GM18867 (cell line): ENCODE measurements at regions not wholly inside any gene's neighbourhood (a gene's known extent, or its start where the extent isn't known, plus 50 kb on each side); places are given as distances from the start of the nearest gene placed in this dataset.

Source experiments
- ATAC-seq: cut with Tn5 transposase; IDR thresholded peaks from one replicate; pipeline ENCODE4 v1.9.1; 2021; ENCODE audit warnings: mild to moderate bottlenecking, moderate library complexity; ENCODE audit not compliant: unreplicated experiment

- ATAC-seq: no peak
Observed at GRCh38 chr3:187926620-187927019, 181.4 kb upstream of the BCL6 start.

GRCh38 chr3:187927565-187927964 is 182.3 kb upstream of the BCL6 start:
- no peak for ATAC-seq

- ATAC-seq: no peak
Observed at GRCh38 chr3:187929112-187929816, 184.0 kb upstream of the BCL6 start.

- no peak for ATAC-seq
Observed at GRCh38 chr3:187930021-187930420, 184.8 kb upstream of the BCL6 start.

- no peak for ATAC-seq
Observed at GRCh38 chr3:187931101-187931500, 185.8 kb upstream of the BCL6 start.

GRCh38 chr3:187931770-187932278 is 186.6 kb upstream of the BCL6 start:
- no peak for ATAC-seq

- no peak for ATAC-seq
Observed at GRCh38 chr3:187932530-187932929, 187.3 kb upstream of the BCL6 start.

- ATAC-seq: peak; percentile 97
Observed at GRCh38 chr3:187935623-187936156, 190.4 kb upstream of the BCL6 start.

- no peak for ATAC-seq
Observed at GRCh38 chr3:187936676-187937075, 191.4 kb upstream of the BCL6 start.

- no peak for ATAC-seq
Observed at GRCh38 chr3:187939891-187940290, 194.6 kb upstream of the BCL6 start.

GRCh38 chr3:187941135-187941847 is 196.0 kb upstream of the BCL6 start:
- ATAC-seq: no peak

GRCh38 chr3:187941848-187942194 is 196.6 kb upstream of the BCL6 start:
- ATAC-seq: no peak

GRCh38 chr3:187942658-187943241 is 197.5 kb upstream of the BCL6 start:
- peak; percentile 58 for ATAC-seq

- no peak for ATAC-seq
Observed at GRCh38 chr3:187943677-187944389, 198.6 kb upstream of the BCL6 start.

GRCh38 chr3:187944390-187945179 is 199.3 kb upstream of the BCL6 start:
- ATAC-seq: no peak

GRCh38 chr3:187945374-187945773 is 200.1 kb upstream of the BCL6 start:
- ATAC-seq: no peak

- ATAC-seq: no peak
Observed at GRCh38 chr3:187946163-187946691, 201.0 kb upstream of the BCL6 start.

GRCh38 chr3:187946981-187947380 is 201.7 kb upstream of the BCL6 start:
- no peak for ATAC-seq

GRCh38 chr3:187947927-187948682 is 202.8 kb upstream of the BCL6 start:
- no peak for ATAC-seq
